GM12878 (cell line): ENCODE measurements at regions not wholly inside any gene's neighbourhood (a gene's known extent, or its start where the extent isn't known, plus 50 kb on each side); places are given as distances from the start of the nearest gene placed in this dataset.

ENCODE experiments used
- ATAC-seq: fragments of 200-7000 bp; cut with Tn5 transposase; 3 replicates; pipeline ENCODE4 v1.9.1; 2020; ENCODE audit warnings: mild to moderate bottlenecking, moderate library complexity
- BruUV-seq: library from RNA; stranded (reverse); fragments of 400-500 nt; replicated peaks from 2 replicates; lab custom pipeline; 2021; lab: Mats Ljungman, UMichigan
- CTCF ChIA-PET: fragments of 300-600 bp; sonication (Branson Sonifier 250); formaldehyde crosslinking; extraction: SDS; loops from one replicate; lab custom pipeline; 2021; ENCODE audit warnings: inconsistent platforms; lab: Yijun Ruan, JAX
- POLR2A ChIA-PET: fragments of 350-600 bp; formaldehyde crosslinking; extraction: SDS; loops from one replicate; lab custom pipeline; 2021; ENCODE audit warnings: inconsistent platforms; lab: Charles Lee
- RAD21 ChIA-PET: fragments of 300-600 bp; sonication (Branson Sonifier 250); formaldehyde crosslinking; loops from one replicate; lab custom pipeline; 2023; ENCODE audit warnings: antibody characterized with exemption; ENCODE audit not compliant: unreplicated experiment; lab: Charles Lee
- SMC1A ChIA-PET: fragments of 300-600 bp; sonication (Branson Sonifier 250); formaldehyde crosslinking; loops from one replicate; lab custom pipeline; 2023; ENCODE audit not compliant: unreplicated experiment, uncharacterized antibody; lab: Charles Lee
- DNase-seq: peaks from one replicate; pipeline ENCODE4 v3.0.0-alpha.2; 2011; ENCODE audit warnings: low read depth, low spot score
- FAIRE-seq: peaks from 3 replicates; lab custom pipeline; 2011; peaks lifted over from hg19 to GRCh38; lab: Jason Lieb, UNC
- H2AFZ ChIP-seq: 2 replicates; pipeline ENCODE4 v1.6.0; 2011; ENCODE audit warnings: low read depth, low read length, control low read depth; ENCODE audit not compliant: control insufficient read depth
- H3K27ac ChIP-seq: 2 replicates; pipeline ENCODE4 v1.5.1; 2011; ENCODE audit warnings: control low read depth; ENCODE audit not compliant: control insufficient read depth, insufficient read depth
- H3K27me3 ChIP-seq, 2 experiments: replicated peaks in 1 of 2; 2 replicates each; pipeline versions ENCODE4 v1.6.0 to v1.6.1; 2011; ENCODE audit warnings: low read length in 1 of 2; ENCODE audit not compliant: control insufficient read depth in 2 of 2, insufficient read depth in 2 of 2
- H3K36me3 ChIP-seq, 2 experiments: 2 replicates each; pipeline ENCODE4 v1.5.1; 2011; ENCODE audit warnings: low read length in 1 of 2; ENCODE audit not compliant: control insufficient read depth in 2 of 2, insufficient read depth in 2 of 2
- H3K4me1 ChIP-seq: 2 replicates; pipeline ENCODE4 v1.6.1; 2011; ENCODE audit warnings: mild to moderate bottlenecking, low read length, moderate library complexity, mixed read lengths; ENCODE audit not compliant: control insufficient read depth, insufficient read depth
- H3K4me2 ChIP-seq: 2 replicates; pipeline ENCODE4 v1.6.0; 2011; ENCODE audit warnings: control low read depth; ENCODE audit not compliant: control insufficient read depth, insufficient read depth
- H3K4me3 ChIP-seq: fragments of 200-600 bp; sonication (generic); 2 replicates; pipeline ENCODE4 v1.5.1; 2016
- H3K79me2 ChIP-seq: 2 replicates; pipeline ENCODE4 v1.6.0; 2011; ENCODE audit warnings: low read length; ENCODE audit not compliant: control insufficient read depth, insufficient read depth
- H3K9ac ChIP-seq: 2 replicates; pipeline ENCODE4 v1.8.0; 2011; ENCODE audit warnings: low read length, control low read depth, mixed read lengths; ENCODE audit not compliant: control insufficient read depth, insufficient read depth
- H3K9me3 ChIP-seq: replicated peaks from 3 replicates; pipeline ENCODE4 v1.5.1; 2011; ENCODE audit warnings: mild to moderate bottlenecking, low read length; ENCODE audit not compliant: control insufficient read depth, insufficient read depth
- H4K20me1 ChIP-seq: 2 replicates; pipeline ENCODE4 v1.6.0; 2011; ENCODE audit not compliant: control insufficient read depth, insufficient read depth
- BHLHE40 ChIP-seq, 2 experiments: fragments of 450-650 bp in 1 of 2; IDR thresholded peaks; 2 replicates each; pipeline ENCODE4 v1.6.1; 2011 to 2017; ENCODE audit warnings: low read depth in 2 of 2, borderline replicate concordance in 1 of 2, improper control_type of control experiment in 1 of 2, low read length in 1 of 2, mild to moderate bottlenecking in 1 of 2
- EGR1 ChIP-seq, 2 experiments: IDR thresholded peaks; 1 replicate in 1 of 2; 2 replicates in 1 of 2; pipeline ENCODE4 v1.6.1; 2011 to 2012; ENCODE audit warnings: low read depth in 2 of 2, low read length in 2 of 2, borderline replicate concordance in 1 of 2, mild to moderate bottlenecking in 1 of 2, moderate library complexity in 1 of 2
- ESRRA ChIP-seq: IDR thresholded peaks from 2 replicates; pipeline ENCODE4 v1.6.1; 2012; ENCODE audit warnings: mild to moderate bottlenecking, low read length, improper control_type of control experiment
- GABPA ChIP-seq: IDR thresholded peaks from 2 replicates; pipeline ENCODE4 v1.6.1; 2014; ENCODE audit warnings: antibody characterized with exemption, low read depth, mild to moderate bottlenecking, inconsistent platforms
- MEF2A ChIP-seq: IDR thresholded peaks from 2 replicates; pipeline ENCODE4 v1.6.1; 2011; ENCODE audit warnings: low read depth, mild to moderate bottlenecking, low read length, moderate library complexity; ENCODE audit not compliant: insufficient read depth
- MTA3 ChIP-seq: IDR thresholded peaks from 2 replicates; pipeline ENCODE4 v1.6.1; 2012; ENCODE audit warnings: low read length, inconsistent platforms, borderline replicate concordance
- PAX5 ChIP-seq: IDR thresholded peaks from 2 replicates; pipeline ENCODE4 v1.6.1; 2011; ENCODE audit warnings: low read depth, low read length, borderline replicate concordance
- RAD51 ChIP-seq: fragments of 450-650 bp; IDR thresholded peaks from 2 replicates; pipeline ENCODE4 v1.6.1; 2016; ENCODE audit warnings: moderate library complexity, mild to moderate bottlenecking, inconsistent platforms
- REST ChIP-seq: IDR thresholded peaks from 2 replicates; pipeline ENCODE4 v1.6.1; 2012; ENCODE audit warnings: mild to moderate bottlenecking, low read depth, low read length
- TCF12 ChIP-seq: IDR thresholded peaks from 2 replicates; pipeline ENCODE4 v1.6.1; 2011; ENCODE audit warnings: low read depth, mild to moderate bottlenecking, low read length
- WGBS: methylation state at CpG from one replicate; pipeline ENCODE4 v1.1.6; 2016; ENCODE audit warnings: low lambda C conversion rate; ENCODE audit not compliant: insufficient replicate concordance, insufficient coverage; ENCODE audit errors: missing lambda C conversion rate; 5-methylcytosine and 5-hydroxymethylcytosine counted together
- in situ Hi-C: fragments of 300-500 bp; cut with MboI; formaldehyde crosslinking; loops from 9 replicates; pipeline ENCODE4 v1.14.3; 2018; ENCODE audit warnings: mixed read lengths
- intact Hi-C: fragments of 100-400 bp; cut with micrococcal nuclease; formaldehyde crosslinking; loops from one replicate; pipeline ENCODE4 v1.14.2; 2022; ENCODE audit not compliant: unreplicated experiment
- TF ChIP-seq, protein P1 (sequence below): IDR thresholded peaks from 2 replicates; pipeline ENCODE4 v1.6.1; 2012; ENCODE audit warnings: low read length, inconsistent platforms
- TF ChIP-seq, protein P2 (sequence below): IDR thresholded peaks from 2 replicates; pipeline ENCODE4 v1.6.1; 2011; ENCODE audit warnings: low read depth, low read length, improper control_type of control experiment, borderline replicate concordance
- TF ChIP-seq, protein P3 (sequence below): IDR thresholded peaks from 2 replicates; pipeline ENCODE4 v1.6.1; 2011; ENCODE audit warnings: low read depth, mild to moderate bottlenecking, low read length, moderate library complexity, borderline replicate concordance; ENCODE audit errors: extremely low read depth

DNA sequence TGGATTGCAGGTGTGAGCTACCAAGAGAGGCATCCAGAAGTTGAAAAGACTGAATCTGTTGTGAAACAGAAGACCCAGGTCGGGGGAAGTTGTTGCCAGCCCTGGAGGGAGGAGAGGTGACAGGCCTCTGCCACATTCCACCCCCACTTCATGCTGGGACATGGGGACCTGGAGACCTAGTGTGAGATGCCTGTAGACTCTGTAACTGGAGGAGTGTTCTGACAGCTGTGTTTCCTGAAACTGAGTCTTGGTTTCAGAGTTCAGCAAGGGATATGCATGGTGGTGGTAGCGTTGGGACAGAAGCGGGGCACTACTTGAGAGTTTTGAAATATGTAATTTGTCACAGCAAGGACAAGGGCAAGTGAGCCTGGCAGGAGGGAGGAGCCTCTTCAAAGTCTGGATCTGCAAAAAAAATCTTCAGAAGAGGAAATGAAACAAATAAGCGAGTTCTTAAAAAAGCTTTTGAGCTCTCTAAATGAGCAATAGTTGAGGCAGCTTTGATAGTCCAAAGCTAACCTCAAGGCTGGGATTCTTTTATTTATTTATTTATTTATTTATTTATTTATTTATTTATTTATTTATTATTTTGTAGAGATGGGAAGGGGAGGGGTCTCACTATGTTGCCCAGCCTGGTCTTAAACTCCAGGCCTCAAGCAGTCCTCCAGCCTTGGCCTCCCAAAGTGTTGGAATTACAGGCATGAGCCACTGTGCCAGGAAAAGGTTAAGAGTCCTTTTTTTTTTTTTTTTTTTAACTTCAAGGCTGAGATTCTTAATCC lies 58.9 kb upstream of the EEA1 start (continued):
- 0 out of 2 replicates have a peak, but pooled peaks have one; percentile 17 for TF ChIP-seq REST
- no peak for TF ChIP-seq EGR1 (IDR thresholded peaks at IDR 0.05; ENCODE audit: borderline replicate concordance in 1 of 2, low read depth in 2 of 2, low read length in 2 of 2)
- peak; percentile 96 for TF ChIP-seq MTA3

GRCh38 chr12:92988622-92989130 lies 59.6 kb upstream of the EEA1 start:
- peak overlapping the region; percentile 23; the same call in 1 of the 2 replicates for H3K4me3 ChIP-seq
- no TSS peak for BruUV-seq
- peaks cover 5% of the 10 kb centered on the region for H3K9me3 ChIP-seq
- POLR2A ChIA-PET: interaction anchor here (1.0 to 5.9 kb wide), 11 partner anchors 13 to 438 kb away, joined by 4 to 39 read pairs (median 6); no protein-coding TSS in a partner anchor
- in situ Hi-C loops: loop anchor here (5.0 kb wide), 2 partner anchors 394 to 1114 kb away; no protein-coding TSS in a partner anchor
- H3K36me3 ChIP-seq: no peaks in the 10 kb centered on the region
- no peak overlapping the region; the same call in 1 of the 2 replicates for H2AFZ ChIP-seq
- DNase-seq: no peak
- H3K79me2 ChIP-seq: no peaks in the 10 kb centered on the region; the same call in 1 of the 2 replicates
- FAIRE-seq: no peak
- SMC1A ChIA-PET: interaction anchor here (0.6 to 18.9 kb wide), 45 partner anchors 8 to 1112 kb away, joined by 3 to 420 read pairs (median 10); partner anchors contain the start of genes EEA1 and PLEKHG7
- H3K9ac ChIP-seq: no peak overlapping the region; the same call in 1 of the 2 replicates
- WGBS: 0% methylated on average over 1 of the region's 1 CpG
- peak overlapping the region; percentile 71 for H3K4me2 ChIP-seq
- peak overlapping the region; percentile 94 for H3K27ac ChIP-seq
- RAD21 ChIA-PET: interaction anchor here (0.6 to 6.1 kb wide), 51 partner anchors 9 to 1113 kb away, joined by 3 to 123 read pairs (median 8); partner anchors contain the start of gene EEA1
- CTCF ChIA-PET: interaction anchor here (0.9 to 10.5 kb wide), 40 partner anchors 12 to 1113 kb away, joined by 3 to 166 read pairs (median 11); partner anchors contain the start of gene MRPL42
- peaks cover 34% of the 10 kb centered on the region for H3K4me1 ChIP-seq
- H3K27me3 ChIP-seq: no peaks in the 10 kb centered on the region
- ATAC-seq: peak; percentile 8; the same call in 1 of the 3 replicates
- H4K20me1 ChIP-seq: no peaks in the 10 kb centered on the region
- intact Hi-C loops: loop anchor here (1.0 to 10.0 kb wide), 8 partner anchors 72 to 1116 kb away; no protein-coding TSS in a partner anchor
- TF ChIP-seq, protein P1, sequence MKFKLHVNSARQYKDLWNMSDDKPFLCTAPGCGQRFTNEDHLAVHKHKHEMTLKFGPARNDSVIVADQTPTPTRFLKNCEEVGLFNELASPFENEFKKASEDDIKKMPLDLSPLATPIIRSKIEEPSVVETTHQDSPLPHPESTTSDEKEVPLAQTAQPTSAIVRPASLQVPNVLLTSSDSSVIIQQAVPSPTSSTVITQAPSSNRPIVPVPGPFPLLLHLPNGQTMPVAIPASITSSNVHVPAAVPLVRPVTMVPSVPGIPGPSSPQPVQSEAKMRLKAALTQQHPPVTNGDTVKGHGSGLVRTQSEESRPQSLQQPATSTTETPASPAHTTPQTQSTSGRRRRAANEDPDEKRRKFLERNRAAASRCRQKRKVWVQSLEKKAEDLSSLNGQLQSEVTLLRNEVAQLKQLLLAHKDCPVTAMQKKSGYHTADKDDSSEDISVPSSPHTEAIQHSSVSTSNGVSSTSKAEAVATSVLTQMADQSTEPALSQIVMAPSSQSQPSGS: no peak
- TF ChIP-seq RAD51 (no peak), TCF12 (no peak), GABPA (no peak), MEF2A (no peak), PAX5 (no peak), ESRRA (no peak), BHLHE40 (IDR thresholded peaks at IDR 0.05; ENCODE audit: borderline replicate concordance in 1 of 2, low read depth in 2 of 2, low read length in 1 of 2) (no peak)
- TF ChIP-seq, protein P2, sequence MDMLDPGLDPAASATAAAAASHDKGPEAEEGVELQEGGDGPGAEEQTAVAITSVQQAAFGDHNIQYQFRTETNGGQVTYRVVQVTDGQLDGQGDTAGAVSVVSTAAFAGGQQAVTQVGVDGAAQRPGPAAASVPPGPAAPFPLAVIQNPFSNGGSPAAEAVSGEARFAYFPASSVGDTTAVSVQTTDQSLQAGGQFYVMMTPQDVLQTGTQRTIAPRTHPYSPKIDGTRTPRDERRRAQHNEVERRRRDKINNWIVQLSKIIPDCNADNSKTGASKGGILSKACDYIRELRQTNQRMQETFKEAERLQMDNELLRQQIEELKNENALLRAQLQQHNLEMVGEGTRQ: no peak
- TF ChIP-seq, protein P3, sequence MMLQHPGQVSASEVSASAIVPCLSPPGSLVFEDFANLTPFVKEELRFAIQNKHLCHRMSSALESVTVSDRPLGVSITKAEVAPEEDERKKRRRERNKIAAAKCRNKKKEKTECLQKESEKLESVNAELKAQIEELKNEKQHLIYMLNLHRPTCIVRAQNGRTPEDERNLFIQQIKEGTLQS: no peak
